HG03097 (cell line): ENCODE measurements at regions not wholly inside any gene's neighbourhood (a gene's known extent, or its start where the extent isn't known, plus 50 kb on each side); places are given as distances from the start of the nearest gene placed in this dataset.
"Not testable (repeated sequence)": the region's sequence is repeated elsewhere in the genome, so short reads cannot be mapped to it uniquely, and the experiment has no call there.

Experiments
- ATAC-seq: cut with Tn5 transposase; IDR thresholded peaks from one replicate; pipeline ENCODE4 v1.9.1; 2021; ENCODE audit not compliant: unreplicated experiment, low FRiP score

DNA sequence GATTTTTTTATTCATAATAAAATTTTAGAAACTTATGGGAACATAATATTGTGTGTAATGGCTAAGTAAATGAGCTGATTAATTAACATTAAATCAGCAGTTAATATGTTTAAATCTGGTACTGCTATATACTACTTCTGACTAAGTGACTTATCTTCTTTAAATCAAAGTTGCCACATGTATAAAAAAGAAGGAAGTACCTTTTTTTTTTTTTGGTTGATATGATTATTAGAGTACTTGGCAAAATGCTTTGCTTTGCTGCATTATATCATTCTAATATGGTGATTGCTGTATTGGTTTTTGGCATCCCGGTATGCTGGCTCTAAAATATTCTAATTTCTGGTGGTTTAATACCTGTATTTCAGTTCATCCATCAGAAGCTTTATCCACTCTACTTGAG is 319.1 kb upstream of the RGS6 start:
- ATAC-seq, result no peak

DNA sequence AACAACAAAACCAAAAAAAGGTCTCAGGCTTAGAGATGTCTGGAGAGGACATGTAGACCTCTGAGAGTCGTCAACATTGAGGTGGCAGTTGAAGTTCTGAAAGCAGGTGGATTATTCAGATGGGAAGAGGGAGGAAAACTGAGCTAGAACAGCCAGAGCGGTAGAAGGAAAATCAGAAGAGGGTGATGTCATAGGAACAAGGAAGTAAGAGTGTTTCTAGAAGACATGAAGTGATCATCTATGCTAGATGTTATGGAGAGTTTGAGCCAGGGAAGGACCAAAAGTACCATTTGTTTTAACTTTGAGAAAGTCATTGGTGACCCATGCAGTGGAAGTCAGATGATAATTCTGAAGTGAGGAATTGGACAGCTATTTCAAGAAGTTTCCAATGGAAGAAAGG is 316.2 kb upstream of the RGS6 start:
- ATAC-seq, result no peak

DNA sequence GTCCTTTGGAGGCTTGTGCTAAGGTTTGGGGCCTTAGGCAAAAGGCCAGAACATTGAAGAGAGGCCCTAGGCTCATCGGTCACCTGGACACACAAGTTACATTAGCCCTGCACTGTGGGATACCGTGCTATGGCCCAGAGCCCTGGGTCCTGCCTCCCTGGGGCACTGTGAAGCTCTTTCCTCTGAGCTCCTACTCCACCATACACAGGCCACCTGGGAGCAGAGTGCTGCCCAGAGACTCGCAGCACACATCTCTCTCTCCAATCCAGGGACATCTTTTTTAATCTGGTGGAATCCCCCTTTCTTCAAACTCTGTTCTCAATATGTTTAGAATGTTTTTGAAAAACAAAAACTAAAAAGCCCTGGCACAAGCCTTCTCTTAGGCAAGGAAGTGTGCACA is 314.2 kb upstream of the RGS6 start:
- ATAC-seq, result no peak

DNA sequence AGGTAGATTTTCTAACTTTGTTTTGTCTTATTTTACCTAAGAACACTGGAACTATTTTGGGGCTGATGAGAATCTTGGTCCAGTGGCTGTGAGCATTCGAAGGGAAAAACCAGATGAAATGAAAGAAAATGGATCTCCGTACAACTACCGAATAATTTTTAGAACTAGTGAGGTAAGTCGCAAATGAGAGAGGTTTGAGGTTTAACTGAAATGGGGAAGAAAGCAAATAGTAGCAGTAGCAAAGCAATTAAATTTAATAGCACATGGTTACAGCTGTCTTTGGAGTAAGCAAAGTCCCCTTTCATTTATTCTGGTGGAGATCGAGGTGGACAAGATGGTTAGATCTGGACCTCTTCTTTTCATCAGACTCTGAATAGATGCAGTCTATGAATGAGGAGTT is 313.5 kb upstream of the RGS6 start:
- no peak for ATAC-seq

DNA sequence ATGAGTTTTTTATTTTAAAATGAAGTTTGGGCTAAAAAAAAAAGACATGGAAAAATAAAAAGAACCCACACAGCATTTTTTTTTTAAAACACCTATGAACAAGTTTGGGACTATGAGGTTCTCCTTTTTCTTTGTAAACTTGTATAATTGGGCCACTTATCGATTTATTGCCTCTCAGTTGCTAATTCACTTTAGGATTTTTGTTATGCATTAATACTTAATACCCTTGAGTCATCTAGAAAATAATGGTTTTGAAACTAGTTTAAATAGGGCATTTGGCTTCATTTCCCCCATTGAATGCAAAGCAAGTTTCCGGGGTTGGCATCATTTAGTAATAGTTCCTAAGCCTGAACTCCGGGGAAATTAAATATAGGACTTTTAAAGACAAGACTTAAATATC is 312.8 kb upstream of the RGS6 start:
- ATAC-seq, result no peak

DNA sequence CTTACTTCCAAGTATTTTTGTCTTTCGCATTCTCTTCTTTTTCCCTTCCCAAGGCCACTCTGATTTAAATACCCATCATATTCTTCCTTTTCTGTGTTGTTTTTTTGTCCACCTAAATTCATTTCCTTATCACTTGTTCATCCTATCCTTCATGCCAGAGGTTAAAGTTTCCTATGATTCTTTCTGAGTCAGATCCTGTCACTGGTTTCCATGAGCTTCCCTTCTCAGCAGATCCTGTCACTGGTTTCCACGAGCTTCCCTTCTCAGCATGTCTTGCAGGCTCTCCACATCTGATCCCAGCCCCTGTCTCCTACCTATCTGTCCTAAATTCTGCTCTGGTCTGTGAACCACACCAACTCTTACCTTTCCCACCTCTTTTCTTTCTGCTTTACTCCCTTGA is 311.8 kb upstream of the RGS6 start:
- no peak for ATAC-seq

DNA sequence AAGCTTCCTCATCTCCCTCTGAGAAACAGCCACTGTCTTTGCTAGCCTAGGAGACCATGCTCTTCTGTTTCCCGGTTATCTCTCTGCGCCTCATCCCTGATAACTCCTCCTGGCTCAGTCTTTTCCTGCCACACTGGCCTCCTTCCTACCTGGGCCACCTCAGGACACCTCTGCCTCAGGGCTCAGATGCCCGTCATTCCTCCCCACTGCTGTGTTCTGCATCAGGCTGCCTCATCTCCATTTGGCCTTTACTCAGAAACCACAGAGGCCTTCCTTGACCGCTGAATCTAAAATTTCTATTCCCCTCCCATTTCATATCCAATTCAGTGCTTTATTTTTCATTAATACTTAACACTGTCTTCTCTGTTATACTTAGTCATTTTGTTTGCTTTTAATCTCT is 311.0 kb upstream of the RGS6 start:
- no peak for ATAC-seq

DNA sequence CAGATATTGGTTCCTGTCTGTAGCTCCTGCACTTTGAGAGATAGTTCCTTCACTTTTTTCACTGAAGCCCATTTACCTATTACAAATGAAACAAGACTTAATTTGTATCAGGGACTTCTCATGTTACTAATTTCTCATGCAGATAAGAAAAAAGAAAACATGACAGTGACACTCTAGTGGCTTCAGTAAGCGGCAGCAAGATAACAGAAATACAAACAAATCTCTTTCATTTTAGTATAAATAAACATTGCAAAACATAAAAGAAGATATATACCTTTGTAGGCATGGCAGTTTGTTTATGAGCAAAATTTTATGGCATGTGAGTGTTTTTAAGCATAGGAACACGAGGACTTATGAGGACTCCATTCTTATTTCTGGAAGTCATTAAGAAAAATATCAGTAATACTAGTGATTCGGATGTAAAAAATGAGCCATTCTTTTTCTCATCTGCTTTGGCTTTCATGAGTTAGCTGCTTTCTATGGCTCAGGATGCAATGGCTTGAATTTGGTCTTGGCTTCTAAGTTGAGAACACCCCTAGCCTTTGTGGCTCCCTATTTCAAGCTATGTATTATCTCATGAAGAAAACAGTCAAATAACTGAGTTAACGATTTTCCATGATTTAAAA is 310.1 kb upstream of the RGS6 start:
- no peak for ATAC-seq

DNA sequence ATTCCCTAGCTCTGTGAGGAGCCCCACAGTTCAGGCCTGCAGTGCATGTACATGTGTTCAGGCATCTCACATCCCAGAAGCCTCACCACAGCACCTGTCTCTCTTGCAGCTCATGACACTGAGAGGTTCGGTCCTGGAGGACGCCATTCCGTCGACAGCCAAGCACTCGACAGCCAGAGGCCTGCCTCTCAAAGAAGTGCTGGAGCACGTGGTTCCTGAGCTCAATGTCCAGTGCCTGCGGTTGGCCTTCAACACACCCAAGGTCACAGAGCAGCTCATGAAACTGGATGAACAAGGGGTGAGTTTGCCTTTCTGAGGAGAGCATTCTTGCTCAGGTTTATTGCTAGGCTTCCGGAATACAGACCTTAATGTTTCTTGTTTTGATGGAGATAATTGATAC is 308.3 kb upstream of the RGS6 start:
- ATAC-seq, result no peak

DNA sequence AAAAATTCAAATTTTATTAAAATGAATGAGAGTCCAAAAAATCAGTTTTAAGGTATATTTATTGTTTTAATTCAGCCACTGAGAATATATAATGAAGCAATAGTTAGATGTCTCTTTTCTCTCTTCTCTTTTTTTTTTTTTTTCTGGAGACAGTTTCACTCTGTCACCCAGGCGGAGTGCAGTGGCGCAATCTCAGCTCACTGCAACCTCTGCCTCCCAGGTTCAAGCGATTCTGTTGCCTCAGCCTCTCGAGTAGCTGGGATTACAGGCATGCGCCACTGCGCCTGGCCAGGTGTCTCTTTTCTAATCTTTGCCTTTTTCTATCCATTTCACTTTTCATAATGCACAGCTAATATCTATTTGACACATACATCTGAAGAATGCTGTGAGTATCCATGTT is 307.1 kb upstream of the RGS6 start:
- ATAC-seq, result no peak

DNA sequence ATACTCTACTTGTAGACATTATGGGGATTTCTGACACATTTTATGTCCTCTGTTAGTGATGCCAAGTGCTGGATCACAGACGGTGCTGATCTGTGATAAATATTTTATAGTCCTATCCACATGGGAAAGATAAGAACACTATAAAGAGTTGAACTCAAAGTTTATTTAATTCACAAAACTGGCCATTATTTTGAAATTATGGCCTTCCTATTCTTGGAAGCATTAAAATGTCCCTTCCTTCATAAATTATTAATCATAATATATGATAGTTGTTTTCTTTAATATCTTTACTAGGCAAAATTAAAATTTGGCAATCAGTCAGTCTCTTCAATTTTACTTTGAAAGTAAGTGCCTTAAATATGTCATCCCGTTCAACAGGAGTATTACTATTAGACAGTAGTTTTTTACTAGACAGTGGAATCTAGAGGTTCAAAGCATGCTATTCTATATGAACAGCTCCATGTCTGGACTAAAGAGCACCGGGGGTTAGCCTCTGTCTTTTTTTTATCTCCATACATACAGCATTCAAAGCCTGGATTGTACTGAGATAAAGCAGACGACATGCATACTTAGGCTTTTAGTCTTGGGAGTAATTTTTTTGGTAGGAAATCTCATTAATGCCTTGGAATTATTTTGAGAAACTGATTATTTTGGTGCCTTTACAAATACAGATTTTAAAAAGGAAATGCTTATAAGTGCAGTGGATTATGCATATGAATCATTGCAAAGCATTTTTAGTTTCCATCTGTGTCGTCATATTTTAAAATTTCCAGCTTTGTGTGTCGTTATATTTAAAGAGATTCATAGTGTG is 306.1 kb upstream of the RGS6 start:
- no peak for ATAC-seq

DNA sequence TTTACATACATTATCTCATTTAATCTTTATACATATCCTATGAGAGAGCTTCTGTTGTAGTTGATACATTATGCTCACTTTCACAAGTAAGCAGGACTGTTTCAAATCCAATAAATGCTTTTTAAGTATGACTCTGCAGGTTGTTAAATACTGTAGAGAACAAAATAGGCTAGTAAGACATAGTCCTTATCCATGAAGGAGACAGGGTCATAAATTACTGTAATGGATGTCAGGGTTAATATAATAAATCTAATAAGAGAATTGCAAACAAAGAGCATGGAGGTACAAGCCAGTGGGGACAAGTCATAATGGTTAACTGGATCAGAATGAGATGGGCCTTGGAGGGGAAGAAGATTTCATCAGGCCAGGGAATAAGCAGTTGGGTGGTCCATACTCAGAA is 303.8 kb upstream of the RGS6 start:
- ATAC-seq, result no peak

DNA sequence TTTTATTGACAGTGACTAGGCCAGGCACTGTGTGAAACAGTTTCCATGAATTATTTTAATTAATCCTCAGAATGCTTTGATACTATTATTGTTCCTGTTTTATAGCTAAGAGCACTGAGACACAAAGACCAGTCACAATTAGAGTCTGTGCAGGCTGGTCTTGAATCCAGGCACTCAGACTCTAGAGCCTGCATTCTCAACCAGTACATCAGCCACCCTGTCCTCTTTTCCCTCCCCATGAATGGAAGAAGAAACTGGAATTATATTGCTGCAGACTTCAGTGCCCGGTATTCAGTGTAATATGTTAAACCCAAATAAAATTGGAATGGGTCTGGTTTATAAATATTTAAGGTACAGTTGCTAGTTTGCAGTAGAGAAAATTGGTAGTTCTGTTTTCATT is 303.0 kb upstream of the RGS6 start:
- no peak for ATAC-seq

DNA sequence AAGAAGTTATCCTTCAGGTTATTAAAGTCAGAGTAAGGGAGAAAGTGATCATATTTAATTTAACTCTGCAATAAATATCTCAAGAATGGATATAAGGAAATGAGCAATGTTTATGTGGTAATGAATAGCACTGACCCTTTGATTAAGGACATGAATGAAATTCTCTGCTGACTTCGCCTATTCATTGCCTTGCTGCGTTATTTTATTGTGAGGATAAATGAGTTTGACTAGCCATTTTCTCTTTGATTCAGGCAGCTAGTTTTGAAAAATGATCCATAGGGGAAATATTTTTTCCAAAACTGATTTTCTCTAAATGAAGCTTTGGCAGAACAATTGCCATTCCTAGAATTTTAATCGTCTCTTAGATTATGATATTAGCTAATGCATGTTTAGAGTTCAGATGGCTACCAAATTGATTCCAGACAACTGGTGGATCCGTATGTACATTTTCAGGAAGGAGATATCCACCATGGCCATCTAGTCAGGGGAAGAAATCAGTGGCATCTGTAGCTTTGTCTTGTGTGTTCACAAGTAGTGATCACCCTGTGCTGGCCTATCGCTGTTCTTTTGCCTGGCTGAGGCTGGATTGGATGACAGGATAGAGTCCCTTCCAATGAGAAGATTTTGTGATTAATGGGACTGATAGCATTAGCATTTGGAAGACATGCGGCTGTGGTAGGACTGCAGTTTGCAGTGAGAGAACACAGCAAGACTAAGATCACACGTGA is 302.3 kb upstream of the RGS6 start:
- ATAC-seq, result no peak

DNA sequence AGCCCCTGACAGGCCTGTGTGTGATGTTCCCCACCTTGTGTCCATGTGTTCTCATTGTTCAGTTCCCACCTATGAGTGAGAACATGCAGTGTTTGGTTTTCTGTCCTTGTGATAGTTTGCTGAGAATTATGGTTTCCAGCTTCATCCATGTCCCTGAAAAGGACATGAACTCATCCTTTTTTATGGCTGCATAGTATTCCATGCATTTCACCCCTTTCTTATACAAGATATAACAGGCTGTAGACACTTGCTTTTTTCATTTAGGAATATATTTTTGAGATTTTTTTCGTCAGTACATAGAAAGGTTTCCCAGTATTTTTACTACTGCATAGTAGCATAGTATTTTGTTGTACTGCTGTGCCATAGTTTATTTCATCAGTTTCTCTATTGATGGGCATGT is 301.2 kb upstream of the RGS6 start:
- ATAC-seq, result not testable (repeated sequence)

DNA sequence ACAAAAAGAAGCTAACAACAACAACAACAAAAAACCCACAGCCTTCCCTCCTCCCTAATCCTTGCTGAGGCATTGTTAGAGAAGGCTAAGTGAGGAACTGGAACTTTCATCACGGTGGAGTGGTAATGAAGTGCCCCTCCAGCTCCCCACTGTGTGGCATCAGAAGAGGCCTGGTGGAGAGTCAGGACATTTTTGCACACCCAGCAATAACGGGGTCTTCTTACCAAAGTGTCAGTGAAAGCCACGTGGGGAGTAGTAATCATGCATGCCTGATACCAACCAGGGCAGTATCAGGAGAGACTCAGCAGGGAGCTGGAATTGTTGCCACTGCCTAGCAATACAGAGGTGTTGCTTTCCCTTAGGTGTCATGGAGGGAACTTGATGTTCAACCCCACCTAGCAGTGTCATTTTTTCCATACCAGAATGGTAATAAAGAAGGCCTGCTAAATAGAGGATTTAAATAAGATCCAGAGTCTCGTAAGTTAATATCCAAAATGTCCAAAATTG is 299.7 kb upstream of the RGS6 start:
- no peak for ATAC-seq

DNA sequence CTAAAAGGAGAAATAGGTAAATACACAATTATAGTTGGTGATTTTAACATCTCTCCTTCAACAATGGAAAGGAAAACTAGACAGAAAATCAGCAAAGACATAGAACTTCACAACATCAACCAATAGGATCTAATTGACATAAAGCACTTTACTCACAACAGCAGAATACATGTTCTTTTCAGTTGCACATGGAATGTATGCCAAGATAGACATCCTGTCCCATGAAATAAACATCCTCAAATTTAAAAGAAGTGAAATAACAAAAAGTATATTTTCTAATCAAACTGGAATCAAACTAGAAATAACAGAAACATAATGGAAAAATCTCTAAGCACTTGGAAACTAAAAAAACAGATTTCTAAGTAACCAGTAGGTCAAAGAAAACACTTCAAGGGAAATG is 296.2 kb upstream of the RGS6 start:
- ATAC-seq, result no peak

DNA sequence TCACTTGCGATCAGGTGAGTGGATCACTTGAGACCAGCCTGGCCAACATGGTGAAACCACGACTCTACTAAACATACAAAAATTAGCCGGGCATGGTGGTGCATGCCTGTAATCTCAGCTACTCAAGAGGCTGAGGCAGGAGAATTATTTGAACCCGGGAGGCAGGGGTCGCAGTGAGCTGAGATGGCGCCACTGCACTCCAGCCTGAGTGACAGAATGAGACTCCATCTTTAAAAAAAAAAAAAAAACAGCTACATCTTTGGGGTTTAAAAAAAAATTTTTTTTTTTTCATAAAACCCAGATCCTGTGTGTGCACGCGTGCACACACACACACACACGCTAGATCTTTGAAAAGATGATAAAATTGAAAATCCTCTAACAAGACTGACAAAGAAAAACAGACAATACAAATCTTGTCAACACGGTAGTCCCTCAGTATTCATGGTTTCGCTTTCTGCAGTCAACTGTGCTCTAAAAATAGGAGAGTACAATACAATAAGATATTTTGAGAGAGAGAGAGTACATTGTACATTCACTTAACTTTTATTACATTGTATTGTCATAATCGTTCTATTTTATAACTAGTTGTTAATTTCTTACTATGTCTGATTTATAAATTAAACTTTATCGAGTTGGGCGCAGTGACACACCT is 295.3 kb upstream of the RGS6 start:
- ATAC-seq, result no peak

DNA sequence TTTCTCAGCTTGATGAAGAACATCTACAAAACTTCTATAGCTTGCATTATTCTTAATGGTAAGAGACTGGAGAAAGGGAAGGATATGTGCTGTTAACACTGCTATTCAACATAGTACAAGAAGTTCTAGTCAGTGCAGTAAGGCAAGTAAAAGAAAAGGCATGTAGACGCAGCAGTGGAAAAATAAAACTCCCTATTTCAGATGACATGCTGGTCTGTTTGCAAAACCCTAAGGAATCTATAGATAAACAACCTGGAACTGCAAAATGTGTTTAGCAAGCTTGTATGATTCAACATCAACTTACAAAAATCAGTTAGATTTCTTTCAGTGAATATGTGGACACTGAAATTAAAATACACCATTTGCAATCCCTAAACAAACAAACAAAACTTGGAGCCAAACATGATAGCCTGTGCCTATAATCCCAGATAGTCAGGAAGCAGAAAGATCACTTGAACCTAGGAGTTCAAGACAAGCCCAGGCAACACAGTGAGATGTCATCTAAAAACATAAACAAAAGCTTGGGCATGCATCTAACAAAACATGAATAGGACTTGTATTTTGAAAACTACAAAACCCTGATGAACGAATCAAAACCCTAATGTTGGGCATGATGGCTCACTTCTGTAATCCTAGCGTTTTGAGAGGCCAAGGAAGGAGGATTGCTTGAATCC is 293.6 kb upstream of the RGS6 start:
- ATAC-seq, result no peak

DNA sequence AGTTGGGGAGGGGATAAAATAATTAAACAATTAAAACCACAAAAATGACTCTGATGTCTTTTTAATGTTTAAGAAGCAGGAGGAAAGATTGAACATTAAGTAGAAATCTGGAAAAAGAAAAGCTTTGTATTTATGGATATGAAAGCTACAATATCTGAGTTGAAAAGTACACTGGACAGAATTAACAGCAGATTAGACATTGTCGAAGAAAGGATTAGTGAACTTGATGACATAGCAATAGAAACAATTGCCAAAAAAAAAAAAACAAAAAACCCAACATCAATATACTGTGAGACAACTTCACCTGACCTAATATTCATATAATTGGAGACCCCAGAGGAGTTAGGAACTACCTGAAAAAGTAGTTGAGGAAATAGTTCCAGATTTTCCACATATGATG is 289.5 kb upstream of the RGS6 start:
- ATAC-seq, result no peak

DNA sequence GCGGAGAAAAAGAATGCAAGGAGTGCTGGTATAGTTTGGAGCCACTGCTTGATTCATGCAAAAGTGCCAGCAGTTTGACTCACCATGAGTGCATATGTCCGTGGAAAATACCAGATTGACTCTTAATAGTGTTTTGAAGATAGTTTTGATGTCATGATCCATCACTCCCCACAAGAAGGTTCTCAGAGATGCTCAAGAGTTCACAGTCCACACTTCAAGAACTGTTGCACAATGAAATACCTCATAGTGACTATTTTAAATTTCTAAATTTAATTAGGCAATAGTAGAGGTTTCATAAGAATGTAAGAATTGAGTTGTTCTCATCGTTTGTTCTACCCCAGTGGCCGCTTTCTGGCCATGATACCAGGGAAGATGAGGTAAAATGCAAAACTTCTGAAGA is 286.6 kb upstream of the RGS6 start:
- ATAC-seq, result no peak
